IPS DF 19.7 (cell line): ENCODE measurements at regions not wholly inside any gene's neighbourhood (a gene's known extent, or its start where the extent isn't known, plus 50 kb on each side); places are given as distances from the start of the nearest gene placed in this dataset.
"Not testable (repeated sequence)": the region's sequence is repeated elsewhere in the genome, so short reads cannot be mapped to it uniquely, and the experiment has no call there.

Source experiments
- DNase-seq: peaks from one replicate; pipeline ENCODE4 v3.0.0-alpha.2; 2013; ENCODE audit warnings: low read depth, low spot score

GRCh38 chrX:92283308-92283707, 504.1 kb downstream of the PCDH11X start:
- DNase-seq, result no peak

- not testable (repeated sequence) for DNase-seq
Observed at GRCh38 chrX:92298067-92298466, 518.9 kb downstream of the PCDH11X start.

- not testable (repeated sequence) for DNase-seq
Observed at GRCh38 chrX:92333194-92333593, 554.0 kb downstream of the PCDH11X start.

GRCh38 chrX:92351065-92351464, 571.9 kb downstream of the PCDH11X start:
- DNase-seq, result not testable (repeated sequence)

GRCh38 chrX:92351511-92351910, 572.3 kb downstream of the PCDH11X start:
- DNase-seq, result no peak
